HG02678 (cell line): ENCODE measurements at regions not wholly inside any gene's neighbourhood (a gene's known extent, or its start where the extent isn't known, plus 50 kb on each side); places are given as distances from the start of the nearest gene placed in this dataset.
"Not testable (repeated sequence)": the region's sequence is repeated elsewhere in the genome, so short reads cannot be mapped to it uniquely, and the experiment has no call there.

Experiments
- ATAC-seq: cut with Tn5 transposase; IDR thresholded peaks from one replicate; pipeline ENCODE4 v1.9.1; 2021; ENCODE audit warnings: mild to moderate bottlenecking, moderate library complexity; ENCODE audit not compliant: unreplicated experiment

DNA sequence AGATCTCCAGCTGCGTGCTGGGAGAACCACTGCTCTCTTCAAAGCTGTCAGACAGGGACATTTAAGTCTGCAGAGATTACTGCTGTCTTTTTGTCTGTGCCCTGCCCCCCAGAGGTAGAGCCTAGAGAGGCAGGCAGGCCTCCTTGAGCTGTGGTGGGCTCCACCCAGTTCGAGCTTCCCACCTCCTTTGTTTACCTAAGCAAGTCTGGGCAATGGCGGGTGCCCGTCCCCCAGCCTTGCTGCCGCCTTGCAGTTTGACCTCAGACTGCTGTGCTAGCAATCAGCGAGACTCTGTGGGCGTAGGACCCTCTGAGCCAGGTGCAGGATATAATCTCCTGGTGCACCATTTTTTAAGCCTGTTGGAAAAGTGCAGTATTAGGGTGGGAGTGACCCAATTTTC, 128.6 kb downstream of the ACTR3 start:
- ATAC-seq: not testable (repeated sequence)

DNA sequence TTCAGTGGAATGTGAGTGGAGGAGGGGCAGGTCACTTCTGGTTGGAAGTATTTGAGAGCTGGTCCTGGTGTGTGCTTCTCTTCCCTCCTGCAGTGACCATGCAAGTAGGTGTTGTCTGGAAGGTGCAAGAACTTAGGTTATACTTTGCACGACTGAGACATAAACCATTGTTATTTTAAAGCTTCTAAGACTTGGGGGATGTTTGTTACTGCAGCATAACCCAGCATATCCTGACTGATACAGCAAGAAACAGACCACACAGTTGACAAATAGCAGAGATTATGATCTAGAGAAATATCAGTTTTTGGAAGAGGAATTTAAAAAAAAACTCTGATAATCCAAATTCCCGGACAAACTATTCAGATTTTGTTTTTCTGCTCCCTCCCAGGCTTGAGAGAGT, 130.8 kb downstream of the ACTR3 start:
- ATAC-seq: no peak

DNA sequence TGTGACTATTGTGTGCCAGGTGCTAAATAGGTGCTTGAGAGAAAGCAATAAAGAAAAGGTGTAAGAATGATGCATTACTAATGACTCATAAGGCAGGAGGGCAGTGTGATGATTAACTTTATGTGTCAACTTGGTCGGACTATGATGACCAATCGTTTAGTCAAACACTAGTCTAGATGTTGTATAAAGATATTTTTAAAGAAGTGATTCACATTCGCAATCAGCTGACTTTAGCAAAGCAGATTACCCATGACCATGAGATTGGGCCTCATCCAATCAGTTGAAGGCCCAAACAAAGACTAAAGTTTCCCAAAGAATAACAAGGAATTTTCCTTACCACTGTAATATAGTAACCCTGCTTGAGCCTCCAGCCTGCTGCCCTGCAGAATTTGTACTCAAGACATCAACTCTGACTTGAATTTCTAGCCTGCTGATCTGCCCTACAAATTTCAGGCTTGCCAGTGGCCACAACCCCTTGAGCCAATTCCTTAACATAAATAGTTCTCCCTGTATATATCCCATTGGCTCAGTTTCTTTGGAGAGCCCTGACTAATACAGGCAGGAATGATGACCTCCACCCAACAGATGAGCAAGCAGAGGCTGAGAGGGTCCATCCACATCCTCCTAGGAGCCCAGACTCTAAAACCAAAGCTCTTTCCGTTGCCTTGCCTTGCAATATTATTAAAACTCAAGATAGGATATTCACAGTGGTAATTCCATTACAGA, 132.6 kb downstream of the ACTR3 start:
- no peak for ATAC-seq

- no peak for ATAC-seq
Measured at GRCh38 chr2:114024326-114024725, 134.4 kb downstream of the ACTR3 start.

DNA sequence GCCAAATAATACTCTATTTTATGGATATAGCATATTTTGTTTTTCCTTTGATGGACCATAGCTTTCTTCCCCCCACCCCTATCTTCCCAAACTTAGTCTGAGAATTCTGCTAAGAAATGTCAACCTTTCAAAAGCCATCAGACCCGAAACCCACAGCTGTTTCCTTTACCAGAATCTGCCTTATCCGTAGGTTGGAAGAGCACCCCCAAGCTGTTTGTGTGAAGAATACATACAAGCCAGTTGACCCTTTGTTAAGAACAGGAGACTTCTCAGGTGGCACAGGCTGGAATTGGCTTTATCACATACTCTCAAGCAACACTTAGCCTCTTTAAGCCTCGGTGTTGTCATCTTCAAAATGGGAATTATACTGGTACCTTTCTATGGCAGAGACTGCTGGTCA, 135.1 kb downstream of the ACTR3 start:
- ATAC-seq: no peak

DNA sequence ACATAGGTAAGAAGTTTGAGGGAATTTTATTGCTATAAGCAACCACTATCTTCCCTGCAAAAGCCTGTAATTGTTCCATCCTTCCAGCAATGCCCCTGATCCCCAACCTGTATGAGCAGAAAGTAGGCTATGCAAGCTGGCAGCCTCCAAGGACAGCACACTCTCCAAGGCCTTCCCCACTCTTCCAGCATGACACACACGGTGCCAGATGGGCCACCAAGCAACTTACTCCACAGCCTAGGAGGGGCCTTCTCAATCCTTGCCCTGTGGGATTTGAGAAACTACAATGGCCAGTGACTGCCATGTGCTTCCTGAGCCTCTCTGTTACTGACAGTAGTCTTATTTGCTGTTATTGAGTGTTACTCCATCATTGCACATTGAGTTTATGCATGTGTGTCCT, 137.5 kb downstream of the ACTR3 start:
- no peak for ATAC-seq

GRCh38 chr2:114031605-114032505, 142.0 kb downstream of the ACTR3 start:
- ATAC-seq: no peak

DNA sequence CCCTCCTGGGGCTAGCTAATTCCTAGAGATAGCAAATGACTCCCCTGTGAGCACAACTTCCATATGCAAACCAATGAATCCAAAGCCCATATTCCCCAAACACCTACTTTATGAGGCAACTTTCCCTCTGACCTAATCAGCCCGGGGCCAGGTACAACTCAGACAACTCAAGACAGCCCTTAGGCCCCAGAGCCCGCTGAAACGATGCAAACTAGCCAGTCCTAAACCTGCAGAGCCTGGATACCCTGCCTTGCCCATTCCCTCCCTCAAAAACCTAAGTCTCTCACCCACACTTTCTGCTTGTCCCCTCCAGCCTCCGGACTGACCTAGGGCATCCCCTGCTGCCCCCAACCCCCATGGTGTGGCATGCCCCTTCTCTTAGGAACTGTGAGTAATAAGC, 142.8 kb downstream of the ACTR3 start:
- no peak for ATAC-seq

DNA sequence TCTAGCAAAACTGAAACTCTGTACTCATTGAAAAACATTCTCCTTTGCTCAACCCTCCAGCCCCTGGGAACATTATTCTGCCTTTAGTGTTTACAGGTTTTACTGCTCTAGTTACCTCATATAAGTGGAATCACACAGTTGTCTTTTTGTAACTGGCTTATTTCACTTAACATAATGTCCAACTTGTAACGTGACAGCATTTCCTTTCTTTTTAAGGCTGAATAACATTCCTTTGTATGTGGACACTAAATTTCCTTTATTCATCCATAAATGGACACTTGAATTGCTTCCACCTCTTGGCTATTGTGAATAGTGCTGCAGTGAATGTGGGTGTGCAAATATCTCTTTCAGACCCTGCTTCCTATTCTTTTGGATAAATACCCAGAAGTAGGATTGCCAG, 144.9 kb downstream of the ACTR3 start:
- no peak for ATAC-seq

- no peak for ATAC-seq
Measured at GRCh38 chr2:114038710-114039109, 148.8 kb downstream of the ACTR3 start.

DNA sequence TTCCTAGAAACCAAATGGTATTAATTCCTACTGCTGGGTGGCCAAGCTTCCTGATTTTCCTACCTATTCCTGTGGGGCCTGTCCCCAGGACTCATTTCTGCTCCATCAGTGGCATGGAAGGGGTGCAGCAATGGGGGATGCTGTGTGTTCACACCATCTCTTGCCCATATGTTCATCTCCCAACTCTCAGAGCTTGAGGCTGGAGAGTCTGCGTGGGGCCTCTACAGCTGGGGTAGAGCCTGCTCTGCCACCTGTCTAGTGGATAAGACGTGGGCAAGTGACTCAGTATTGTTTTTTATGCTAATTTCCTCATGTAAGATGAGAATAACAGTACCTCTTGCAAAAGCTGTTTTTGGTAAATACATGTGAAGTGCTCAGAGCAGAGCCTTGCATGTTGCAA, 149.8 kb downstream of the ACTR3 start:
- no peak for ATAC-seq

- no peak for ATAC-seq
Measured at GRCh38 chr2:114040826-114041225, 150.9 kb downstream of the ACTR3 start.

DNA sequence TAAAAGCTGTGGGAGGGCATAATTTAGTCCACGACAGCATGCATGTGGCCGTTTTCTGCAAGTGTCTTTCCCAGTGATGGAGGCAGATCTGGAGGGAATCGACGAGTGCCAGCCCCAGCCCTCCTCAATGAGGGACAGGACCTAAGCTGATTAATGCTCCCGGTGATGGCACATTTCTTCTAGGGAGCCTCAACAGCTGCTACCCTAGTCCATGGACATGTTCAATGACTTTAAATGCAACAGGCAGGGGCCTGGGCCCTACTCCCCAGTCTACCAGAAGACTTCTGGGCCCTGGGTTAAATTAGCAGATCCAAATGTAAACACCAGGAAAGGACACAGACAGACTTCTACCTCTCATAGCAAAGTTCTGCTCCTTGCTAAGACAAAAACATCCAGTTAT, 155.1 kb downstream of the ACTR3 start:
- ATAC-seq: no peak

- no peak for ATAC-seq
Measured at GRCh38 chr2:114046373-114046772, 156.5 kb downstream of the ACTR3 start.

- no peak for ATAC-seq
Measured at GRCh38 chr2:114046866-114047435, 157.1 kb downstream of the ACTR3 start.

DNA sequence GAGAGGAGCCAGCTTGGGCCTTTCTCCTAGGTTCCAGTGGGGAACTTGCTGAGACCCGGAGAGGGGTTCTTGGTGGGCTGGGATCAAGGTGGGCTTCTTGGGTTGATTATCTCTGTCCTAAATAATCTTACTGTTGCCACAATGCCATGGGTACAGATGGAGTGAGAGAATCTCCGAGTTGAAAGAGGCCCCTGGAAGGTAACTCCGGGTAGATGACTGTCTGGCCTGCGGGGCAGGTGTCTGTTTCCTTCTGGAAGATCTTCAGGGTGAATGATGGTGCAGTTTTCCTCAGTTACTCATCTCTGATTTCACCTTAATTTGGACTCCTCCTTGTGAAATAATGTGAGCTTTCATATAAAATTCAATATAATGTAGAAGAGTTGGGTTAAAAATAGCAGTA, 159.4 kb downstream of the ACTR3 start:
- no peak for ATAC-seq

DNA sequence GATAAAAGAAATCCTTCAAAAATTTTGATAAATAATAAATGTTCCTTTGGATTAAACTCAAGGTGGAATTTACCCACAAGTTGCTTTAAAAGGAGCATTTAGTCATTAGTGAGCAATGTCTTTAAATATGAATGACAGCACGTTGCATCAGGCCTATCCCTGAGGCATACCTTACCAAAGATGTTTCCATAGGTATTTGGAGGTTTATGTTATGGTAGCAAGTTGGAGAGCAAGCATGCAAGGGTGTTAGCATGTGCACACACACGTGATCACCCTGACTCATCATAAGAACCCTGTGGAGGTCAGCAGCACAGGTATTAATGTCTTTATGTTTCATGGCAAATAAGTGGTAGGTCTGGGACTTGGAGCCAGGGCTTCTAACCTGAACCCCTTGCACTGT, 159.9 kb downstream of the ACTR3 start:
- ATAC-seq: no peak

- ATAC-seq: peak; percentile 61
Measured at GRCh38 chr2:114056294-114057143, 166.6 kb downstream of the ACTR3 start.

DNA sequence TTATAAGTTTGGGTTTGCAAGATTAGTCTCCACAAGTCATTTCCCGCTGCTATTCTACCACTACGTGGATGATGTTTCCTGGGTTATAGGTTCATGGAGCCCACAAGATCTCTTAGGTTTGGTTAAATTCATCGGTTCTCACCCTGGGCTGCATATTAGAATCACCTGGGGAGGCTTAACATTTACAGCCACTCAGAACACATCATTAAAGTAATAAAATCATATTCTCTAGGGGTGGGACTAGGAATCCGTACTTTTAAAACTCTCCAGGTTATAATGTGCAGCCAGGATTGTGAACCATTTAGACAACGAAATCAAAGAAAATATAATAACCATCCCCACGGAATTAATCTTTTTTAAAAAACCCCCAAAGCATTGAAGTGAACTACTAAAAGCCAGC, 167.7 kb downstream of the ACTR3 start:
- no peak for ATAC-seq

DNA sequence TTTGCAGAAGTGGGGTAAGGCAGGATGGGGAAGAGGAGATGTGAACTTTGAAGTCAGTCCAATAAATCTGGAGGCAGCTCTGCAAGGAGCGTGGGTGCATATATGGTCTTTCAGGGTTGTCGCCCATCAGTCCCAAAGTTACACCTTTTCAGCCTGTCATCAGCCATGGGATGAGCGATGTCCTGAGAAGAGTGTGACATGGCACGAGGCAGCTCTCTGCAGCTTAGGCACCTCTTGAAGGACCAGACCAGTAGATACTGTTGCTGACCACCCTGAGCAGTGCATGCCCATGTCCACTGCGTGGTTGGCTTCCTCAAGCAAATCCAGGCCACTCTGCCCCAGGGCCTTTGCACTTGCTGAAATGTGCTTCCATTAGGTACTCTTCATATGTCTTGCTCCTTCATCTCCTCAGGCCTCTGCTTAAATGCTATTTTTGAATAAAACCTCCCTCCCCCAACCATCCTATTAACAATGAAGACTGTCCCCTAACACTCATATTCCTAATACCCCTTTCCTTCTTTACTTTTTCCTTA, 171.7 kb downstream of the ACTR3 start:
- no peak for ATAC-seq

- ATAC-seq: no peak
Measured at GRCh38 chr2:114063346-114063745, 173.5 kb downstream of the ACTR3 start.
